Lower leg skin (tissue), 4 donors: ENCODE measurements at regions not wholly inside any gene's neighbourhood (a gene's known extent, or its start where the extent isn't known, plus 50 kb on each side); places are given as distances from the start of the nearest gene placed in this dataset.

Source experiments
- DNase-seq, 2 donors: peaks; one replicate each; pipeline ENCODE4 v3.0.0-alpha.2; 2019; ENCODE audit warnings: low spot score in 2 of 2
- H3K4me3 ChIP-seq: fragments of 200-600 bp; sonication (generic); 2 replicates; pipeline ENCODE4 v1.5.1; 2017; ENCODE audit warnings: mild to moderate bottlenecking, low read depth; ENCODE audit not compliant: poor library complexity, severe bottlenecking
- CTCF ChIP-seq, 3 donors: fragments of 450-650 bp; IDR thresholded peaks; one replicate each; pipeline ENCODE4 v1.5.1; 2016; ENCODE audit warnings: antibody characterized with exemption in 3 of 3, mild to moderate bottlenecking in 3 of 3, moderate library complexity in 2 of 3
- POLR2A ChIP-seq, 2 donors: fragments of 450-650 bp; IDR thresholded peaks; one replicate each; pipeline ENCODE4 v1.6.1; 2016 to 2017; ENCODE audit warnings: antibody characterized with exemption in 2 of 2, mild to moderate bottlenecking in 1 of 2, moderate library complexity in 1 of 2
- WGBS, 2 donors: methylation state at CpG; one replicate each; pipeline ENCODE4 v1.1.5; 2018; 5-methylcytosine and 5-hydroxymethylcytosine counted together
- intact Hi-C: fragments of 100-400 bp; cut with DNase I; formaldehyde crosslinking; loops from one replicate; pipeline ENCODE4 v1.15.0; 2023; ENCODE audit warnings: low total_unique reads

- DNase-seq = peak in 1 of 2 donors; percentile 29
- 75 to 81% methylated on average over 10 of the region's 10 CpGs for WGBS, 2 donors
- H3K4me3 ChIP-seq = no peak overlapping the region
- TF ChIP-seq POLR2A (IDR thresholded peaks at IDR 0.05) (no peak), CTCF (IDR thresholded peaks at IDR 0.05) (no peak)
- intact Hi-C loops = no loop called here
These were observed 93.8 kb upstream of the AKT3 start for GRCh38 chr1:243943671-243944428.

GRCh38 chr1:243942196-243943150 lies 92.4 kb upstream of the AKT3 start:
- H3K4me3 ChIP-seq = no peak overlapping the region
- TF ChIP-seq POLR2A (IDR thresholded peaks at IDR 0.05) = no peak
- TF ChIP-seq CTCF (IDR thresholded peaks at IDR 0.05) = no peak
- WGBS, 2 donors = 87 to 88% methylated on average over 18 of the region's 18 CpGs
- intact Hi-C loops = no loop called here
- DNase-seq = peak in 1 of 2 donors; percentile 54

GRCh38 chr1:243940451-243940850 lies 90.4 kb upstream of the AKT3 start:
- no peak for TF ChIP-seq CTCF (IDR thresholded peaks at IDR 0.05)
- no peak for TF ChIP-seq POLR2A (IDR thresholded peaks at IDR 0.05)
- intact Hi-C loops = no loop called here
- H3K4me3 ChIP-seq = no peak overlapping the region
- WGBS, 2 donors = 73 to 79% methylated on average over 6 of the region's 6 CpGs
- peak in 1 of 2 donors; percentile 12 for DNase-seq

GRCh38 chr1:243939167-243939848 lies 89.3 kb upstream of the AKT3 start:
- 68 to 77% methylated on average over 3 of the region's 3 CpGs for WGBS, 2 donors
- TF ChIP-seq CTCF (IDR thresholded peaks at IDR 0.05) (no peak), POLR2A (IDR thresholded peaks at IDR 0.05) (no peak)
- peak in 1 of 2 donors; percentile 1 for DNase-seq
- intact Hi-C loops = no loop called here
- no peak overlapping the region for H3K4me3 ChIP-seq

GRCh38 chr1:243938208-243938607 lies 88.2 kb upstream of the AKT3 start:
- DNase-seq = no peak
- intact Hi-C loops = no loop called here
- 79% methylated on average over 3 of the region's 3 CpGs for WGBS, 2 donors
- TF ChIP-seq CTCF (IDR thresholded peaks at IDR 0.05) (no peak), POLR2A (IDR thresholded peaks at IDR 0.05) (no peak)
- no peak overlapping the region for H3K4me3 ChIP-seq
